AG04449 (cell line): ENCODE measurements at regions not wholly inside any gene's neighbourhood (a gene's known extent, or its start where the extent isn't known, plus 50 kb on each side); places are given as distances from the start of the nearest gene placed in this dataset.
A peak's percentile ranks its signal among the peaks of the same experiment; 100 is the strongest.

Experiments
- CTCF ChIA-PET: fragments of 350-600 bp; formaldehyde crosslinking; extraction: SDS; loops from one replicate; lab custom pipeline; 2021; ENCODE audit warnings: antibody characterized with exemption; lab: Yijun Ruan, JAX
- POLR2A ChIA-PET: fragments of 400-600, 350-600 bp; formaldehyde crosslinking; extraction: SDS; loops from one replicate; lab custom pipeline; 2020; ENCODE audit warnings: antibody characterized with exemption, inconsistent platforms; lab: Yijun Ruan, JAX
- DNase-seq: peaks from one replicate; pipeline ENCODE4 v3.0.0-alpha.2; 2010; ENCODE audit warnings: low read depth, low spot score
- H3K4me3 ChIP-seq: 2 replicates; pipeline ENCODE4 v1.5.1; 2011; ENCODE audit warnings: low read depth, mild to moderate bottlenecking, control low read depth, low read length
- CTCF ChIP-seq: IDR thresholded peaks from one replicate; pipeline ENCODE4 v1.5.1; 2011; ENCODE audit warnings: mild to moderate bottlenecking, moderate library complexity, low read length, control low read depth, inconsistent platforms; ENCODE audit not compliant: insufficient read depth; ENCODE audit errors: missing control alignments

- no peak overlapping the region for H3K4me3 ChIP-seq
- TF ChIP-seq CTCF: no peak
- ChIA-PET CTCF (interaction anchor here (1.0 kb wide), 1 partner anchor 11 kb away, joined by 3 read pairs; no protein-coding TSS in a partner anchor), POLR2A (no interaction called here)
- no peak for DNase-seq
Observed at GRCh38 chr20:58162986-58163385, 65.5 kb downstream of the ANKRD60 start.

GRCh38 chr20:58161192-58161591 is 67.3 kb downstream of the ANKRD60 start:
- ChIA-PET CTCF (no interaction called here), POLR2A (no interaction called here)
- H3K4me3 ChIP-seq: no peak overlapping the region
- TF ChIP-seq CTCF: no peak
- no peak for DNase-seq

- ChIA-PET CTCF (no interaction called here), POLR2A (no interaction called here)
- no peak overlapping the region for H3K4me3 ChIP-seq
- peak; percentile 12 for DNase-seq
- no peak for TF ChIP-seq CTCF
Observed at GRCh38 chr20:58160451-58161061, 67.9 kb downstream of the ANKRD60 start.

- ChIA-PET CTCF (interaction anchor here (1.0 kb wide), 1 partner anchor 23 kb away, joined by 3 read pairs; no protein-coding TSS in a partner anchor), POLR2A (no interaction called here)
- TF ChIP-seq CTCF: no peak
- no peak for DNase-seq
- no peak overlapping the region for H3K4me3 ChIP-seq
Observed at GRCh38 chr20:58155148-58155925, 73.1 kb downstream of the ANKRD60 start.

GRCh38 chr20:58154113-58154512 is 74.3 kb downstream of the ANKRD60 start:
- DNase-seq: no peak
- CTCF ChIA-PET: interaction anchor here (1.0 to 1.4 kb wide), 3 partner anchors 23 to 501 kb away, joined by 3 read pairs; no protein-coding TSS in a partner anchor

More at GRCh38 chr20:58154113-58154512, 74.3 kb downstream of the ANKRD60 start:
- H3K4me3 ChIP-seq: no peak overlapping the region
- TF ChIP-seq CTCF: no peak
- POLR2A ChIA-PET: no interaction called here
